ENCODE measurements at regions not wholly inside any gene's neighbourhood (a gene's known extent, or its start where the extent isn't known, plus 50 kb on each side); places are given as distances from the start of the nearest gene placed in this dataset.

DNA sequence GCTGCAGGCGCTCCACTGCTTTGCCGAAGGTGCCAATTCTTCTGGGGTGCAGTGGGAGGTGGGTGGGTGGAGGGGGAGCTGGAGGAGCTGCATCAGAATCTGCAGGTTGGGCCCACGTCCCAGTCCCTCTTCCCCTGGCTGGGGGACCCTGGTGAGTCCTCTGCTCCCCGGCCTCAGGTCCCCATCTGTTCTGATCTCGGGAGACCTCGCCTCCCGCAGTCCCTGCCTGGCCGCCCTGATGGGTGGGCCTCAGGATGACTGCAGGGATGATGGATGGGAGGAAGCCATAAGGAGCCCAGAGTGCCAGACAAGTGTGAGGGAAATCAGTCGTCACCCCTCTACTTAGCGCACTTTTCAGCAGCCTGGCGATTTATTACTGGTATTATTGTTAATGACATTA, 89.3 kb upstream of the PCBD1 start:
- TF ChIP-seq CTCF (conservative IDR thresholded peaks at IDR 0.05), result no peak

DNA sequence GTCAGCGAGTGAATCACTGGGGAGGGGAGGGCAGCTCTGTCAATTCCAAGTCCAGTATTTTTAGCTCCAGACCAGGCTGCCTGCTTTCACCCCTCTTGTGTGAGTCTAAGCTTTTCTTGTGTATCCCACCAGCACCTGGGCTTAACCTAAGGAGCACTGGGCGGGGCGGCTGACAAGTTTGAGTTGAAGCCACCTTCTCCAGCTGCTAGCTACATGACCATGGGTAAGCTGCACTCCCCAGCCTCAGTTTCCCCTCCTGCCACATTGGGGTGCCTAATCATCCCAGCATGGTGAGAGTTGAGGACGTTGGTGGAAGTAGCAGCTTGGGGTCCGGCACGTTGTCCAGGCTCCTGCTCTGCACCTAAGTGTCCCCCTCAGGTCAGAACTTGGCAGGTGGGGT, 89.8 kb upstream of the PCBD1 start:
- no peak for TF ChIP-seq CTCF (conservative IDR thresholded peaks at IDR 0.05)
- no peak overlapping the region for H3K27ac ChIP-seq

More for the DNA sequence above, 89.3 kb upstream of the PCBD1 start:
- no peak overlapping the region for H3K27ac ChIP-seq

- no peak for TF ChIP-seq CTCF (conservative IDR thresholded peaks at IDR 0.05)
- H3K27ac ChIP-seq, result no peak overlapping the region
These were observed 90.6 kb upstream of the PCBD1 start for GRCh38 chr10:70978816-70979480.

- H3K27ac ChIP-seq, result no peak overlapping the region
- TF ChIP-seq CTCF (conservative IDR thresholded peaks at IDR 0.05), result no peak
These were observed 92.3 kb upstream of the PCBD1 start for GRCh38 chr10:70980687-70981086.

DNA sequence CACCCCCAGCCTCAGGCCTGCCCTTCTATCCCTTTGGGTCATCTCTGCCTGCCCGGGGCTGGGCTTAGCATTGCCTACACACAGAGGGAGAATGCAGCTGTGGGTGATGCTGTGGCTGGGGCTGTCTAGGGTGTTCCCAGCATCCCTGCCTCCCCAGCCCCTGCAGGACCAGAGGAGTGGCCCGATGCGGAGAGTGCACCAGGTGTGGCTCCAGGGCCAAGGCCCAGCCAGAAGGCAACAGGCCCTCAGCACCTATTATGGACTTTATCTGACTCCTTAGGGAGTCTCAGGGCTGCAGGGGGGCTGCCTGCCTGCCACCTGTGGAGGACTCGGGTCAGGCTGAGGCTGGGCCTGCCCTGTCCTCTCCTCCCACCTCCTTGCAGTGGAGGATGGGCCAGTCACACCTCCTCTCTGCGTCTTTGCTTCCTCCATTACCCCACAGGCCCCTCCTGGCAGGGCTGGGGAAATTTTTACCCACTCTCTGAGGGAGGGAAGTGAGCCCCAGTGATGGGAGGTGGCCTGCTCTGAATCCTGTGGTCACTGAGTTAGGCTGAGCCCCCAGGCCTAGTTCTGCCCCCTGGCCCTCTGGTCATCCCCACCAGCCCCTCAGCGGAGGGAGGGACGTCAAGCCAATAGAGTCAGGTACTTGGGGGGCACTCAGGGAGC, 92.9 kb upstream of the PCBD1 start:
- no peak for TF ChIP-seq CTCF (conservative IDR thresholded peaks at IDR 0.05)
- H3K27ac ChIP-seq, result no peak overlapping the region

- no peak overlapping the region for H3K27ac ChIP-seq
- no peak for TF ChIP-seq CTCF (conservative IDR thresholded peaks at IDR 0.05)
These were observed 93.6 kb upstream of the PCBD1 start for GRCh38 chr10:70981936-70982335.

- H3K27ac ChIP-seq, result no peak overlapping the region
- no peak for TF ChIP-seq CTCF (conservative IDR thresholded peaks at IDR 0.05)
These were observed 94.1 kb upstream of the PCBD1 start for GRCh38 chr10:70982443-70982842.
